GM19455 (cell line): ENCODE measurements at regions not wholly inside any gene's neighbourhood (a gene's known extent, or its start where the extent isn't known, plus 50 kb on each side); places are given as distances from the start of the nearest gene placed in this dataset.
"Not testable (repeated sequence)": the region's sequence is repeated elsewhere in the genome, so short reads cannot be mapped to it uniquely, and the experiment has no call there.

ENCODE experiments used
- ATAC-seq: cut with Tn5 transposase; IDR thresholded peaks from one replicate; pipeline ENCODE4 v1.9.1; 2021; ENCODE audit not compliant: unreplicated experiment

- no peak for ATAC-seq
Measured at GRCh38 chr1:48089356-48089891, 92.2 kb upstream of the TRABD2B start.

GRCh38 chr1:48084826-48085225, 87.6 kb upstream of the TRABD2B start:
- no peak for ATAC-seq

- ATAC-seq: no peak
Measured at GRCh38 chr1:48082271-48082962, 85.2 kb upstream of the TRABD2B start.

GRCh38 chr1:48080331-48081255, 83.4 kb upstream of the TRABD2B start:
- no peak for ATAC-seq

GRCh38 chr1:48079096-48079495, 81.9 kb upstream of the TRABD2B start:
- ATAC-seq: no peak

- ATAC-seq: no peak
Measured at GRCh38 chr1:48077795-48078222, 80.6 kb upstream of the TRABD2B start.

GRCh38 chr1:48076017-48076416, 78.8 kb upstream of the TRABD2B start:
- no peak for ATAC-seq

GRCh38 chr1:48073798-48074530, 76.8 kb upstream of the TRABD2B start:
- no peak for ATAC-seq

GRCh38 chr1:48071513-48071912, 74.3 kb upstream of the TRABD2B start:
- no peak for ATAC-seq

- ATAC-seq: no peak
Measured at GRCh38 chr1:48070396-48070750, 73.2 kb upstream of the TRABD2B start.

- ATAC-seq: no peak
Measured at GRCh38 chr1:48069662-48070395, 72.6 kb upstream of the TRABD2B start.

GRCh38 chr1:48068206-48068605, 71.0 kb upstream of the TRABD2B start:
- ATAC-seq: no peak

GRCh38 chr1:48066936-48067335, 69.8 kb upstream of the TRABD2B start:
- ATAC-seq: no peak

GRCh38 chr1:48064693-48065092, 67.5 kb upstream of the TRABD2B start:
- not testable (repeated sequence) for ATAC-seq

- no peak for ATAC-seq
Measured at GRCh38 chr1:48062353-48062752, 65.2 kb upstream of the TRABD2B start.

GRCh38 chr1:48061162-48062136, 64.3 kb upstream of the TRABD2B start:
- no peak for ATAC-seq

- no peak for ATAC-seq
Measured at GRCh38 chr1:48059289-48059688, 62.1 kb upstream of the TRABD2B start.

GRCh38 chr1:48058135-48059025, 61.2 kb upstream of the TRABD2B start:
- ATAC-seq: no peak
